GM19025 (cell line): ENCODE measurements at regions not wholly inside any gene's neighbourhood (a gene's known extent, or its start where the extent isn't known, plus 50 kb on each side); places are given as distances from the start of the nearest gene placed in this dataset.
A peak's percentile ranks its signal among the peaks of the same experiment; 100 is the strongest.

Experiments
- ATAC-seq: cut with Tn5 transposase; IDR thresholded peaks from one replicate; pipeline ENCODE4 v1.9.1; 2021; ENCODE audit warnings: mild to moderate bottlenecking, low read depth, moderate library complexity; ENCODE audit not compliant: unreplicated experiment

GRCh38 chr7:155201325-155202087, 96.2 kb upstream of the INSIG1 start:
- ATAC-seq: no peak

- no peak for ATAC-seq
These were observed 95.4 kb upstream of the INSIG1 start for GRCh38 chr7:155202106-155202871.

GRCh38 chr7:155203059-155203881, 94.4 kb upstream of the INSIG1 start:
- ATAC-seq: no peak

- ATAC-seq: no peak
These were observed 93.6 kb upstream of the INSIG1 start for GRCh38 chr7:155203882-155204691.

GRCh38 chr7:155204744-155205367, 92.8 kb upstream of the INSIG1 start:
- no peak for ATAC-seq

GRCh38 chr7:155205368-155206317, 92.0 kb upstream of the INSIG1 start:
- peak; percentile 83 for ATAC-seq

- ATAC-seq: peak; percentile 29
These were observed 91.2 kb upstream of the INSIG1 start for GRCh38 chr7:155206318-155207020.

GRCh38 chr7:155207326-155208002, 90.2 kb upstream of the INSIG1 start:
- ATAC-seq: no peak

GRCh38 chr7:155208681-155209477, 88.8 kb upstream of the INSIG1 start:
- no peak for ATAC-seq

GRCh38 chr7:155209478-155210319, 88.0 kb upstream of the INSIG1 start:
- no peak for ATAC-seq

- no peak for ATAC-seq
These were observed 87.3 kb upstream of the INSIG1 start for GRCh38 chr7:155210356-155210755.

GRCh38 chr7:155211173-155211572, 86.5 kb upstream of the INSIG1 start:
- no peak for ATAC-seq

GRCh38 chr7:155211761-155212160, 85.9 kb upstream of the INSIG1 start:
- ATAC-seq: no peak

- ATAC-seq: no peak
These were observed 85.2 kb upstream of the INSIG1 start for GRCh38 chr7:155212301-155213015.

GRCh38 chr7:155213385-155213784, 84.3 kb upstream of the INSIG1 start:
- ATAC-seq: no peak
